ENCODE measurements at regions not wholly inside any gene's neighbourhood (a gene's known extent, or its start where the extent isn't known, plus 50 kb on each side); places are given as distances from the start of the nearest gene placed in this dataset.

GRCh38 chr4:178233906-178234305, 791.7 kb upstream of the AGA start:
- no peak for DNase-seq
- in situ Hi-C loops (cut with MboI; ENCODE audit: low sequenced_read_pairs in 4 of 4) = no loop called here
- Histone ChIP-seq H3K4me3 (no peak overlapping the region), H3K4me1 (no peaks in the 10 kb centered on the region), H3K36me3 (no peaks in the 10 kb centered on the region), H3K9me3 (no peaks in the 10 kb centered on the region), H3K27me3 (no peaks in the 10 kb centered on the region), H3K27ac (no peak overlapping the region)
- TF ChIP-seq, protein P1, sequence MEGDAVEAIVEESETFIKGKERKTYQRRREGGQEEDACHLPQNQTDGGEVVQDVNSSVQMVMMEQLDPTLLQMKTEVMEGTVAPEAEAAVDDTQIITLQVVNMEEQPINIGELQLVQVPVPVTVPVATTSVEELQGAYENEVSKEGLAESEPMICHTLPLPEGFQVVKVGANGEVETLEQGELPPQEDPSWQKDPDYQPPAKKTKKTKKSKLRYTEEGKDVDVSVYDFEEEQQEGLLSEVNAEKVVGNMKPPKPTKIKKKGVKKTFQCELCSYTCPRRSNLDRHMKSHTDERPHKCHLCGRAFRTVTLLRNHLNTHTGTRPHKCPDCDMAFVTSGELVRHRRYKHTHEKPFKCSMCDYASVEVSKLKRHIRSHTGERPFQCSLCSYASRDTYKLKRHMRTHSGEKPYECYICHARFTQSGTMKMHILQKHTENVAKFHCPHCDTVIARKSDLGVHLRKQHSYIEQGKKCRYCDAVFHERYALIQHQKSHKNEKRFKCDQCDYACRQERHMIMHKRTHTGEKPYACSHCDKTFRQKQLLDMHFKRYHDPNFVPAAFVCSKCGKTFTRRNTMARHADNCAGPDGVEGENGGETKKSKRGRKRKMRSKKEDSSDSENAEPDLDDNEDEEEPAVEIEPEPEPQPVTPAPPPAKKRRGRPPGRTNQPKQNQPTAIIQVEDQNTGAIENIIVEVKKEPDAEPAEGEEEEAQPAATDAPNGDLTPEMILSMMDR (IDR thresholded peaks at IDR 0.05 in 4 of 5, conservative IDR thresholded peaks at IDR 0.05 in 1 of 5) = no peak
- TF ChIP-seq POLR2A (IDR thresholded peaks at IDR 0.05) = no peak
- ATAC-seq = no peak
- intact Hi-C loops (cut with DNase I; ENCODE audit: low total_unique reads) = no loop called here

- H3K9me3 ChIP-seq = no peaks in the 10 kb centered on the region
- ATAC-seq = no peak
- H3K27me3 ChIP-seq = no peaks in the 10 kb centered on the region
- DNase-seq = no peak
- H3K36me3 ChIP-seq = no peaks in the 10 kb centered on the region
- H3K27ac ChIP-seq = no peak overlapping the region
- no peaks in the 10 kb centered on the region for H3K4me1 ChIP-seq
- TF ChIP-seq, protein P1 (IDR thresholded peaks at IDR 0.05 in 4 of 5, conservative IDR thresholded peaks at IDR 0.05 in 1 of 5) = no peak
- no peak for TF ChIP-seq POLR2A (IDR thresholded peaks at IDR 0.05)
- no peak overlapping the region for H3K4me3 ChIP-seq
- in situ Hi-C loops (cut with MboI; ENCODE audit: low sequenced_read_pairs in 4 of 4) (no loop called here), intact Hi-C loops (cut with DNase I; ENCODE audit: low total_unique reads) (no loop called here)
Measured at GRCh38 chr4:178240891-178241290, 798.7 kb upstream of the AGA start.

DNA sequence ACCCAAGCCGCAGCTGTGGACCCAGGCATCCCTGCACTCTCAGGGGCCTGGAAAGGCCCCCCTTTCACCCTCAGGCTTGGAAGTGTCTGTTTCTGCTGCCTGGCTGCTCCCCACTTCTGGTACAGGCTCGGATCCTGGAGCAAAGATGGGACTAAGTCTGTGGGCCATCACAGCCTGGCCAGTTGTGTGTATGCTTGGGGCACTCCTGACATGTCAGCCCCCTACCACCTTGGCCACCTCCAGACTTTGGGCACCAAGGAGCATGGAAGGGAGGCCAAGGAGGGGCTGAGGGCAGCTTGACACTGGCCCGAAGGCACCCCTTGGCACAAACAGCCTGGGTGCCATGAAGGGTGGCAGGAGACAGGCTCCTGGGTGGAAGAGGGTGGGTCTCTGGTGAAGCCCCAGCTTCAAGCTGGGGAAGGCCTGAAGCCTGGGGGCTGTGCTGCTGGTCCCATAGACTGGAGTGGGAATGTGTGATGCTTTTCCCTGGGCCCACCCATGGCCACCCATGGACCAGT, 799.4 kb upstream of the AGA start:
- in situ Hi-C loops (cut with MboI; ENCODE audit: low sequenced_read_pairs in 4 of 4) (no loop called here), intact Hi-C loops (cut with DNase I; ENCODE audit: low total_unique reads) (no loop called here)
- Histone ChIP-seq H3K27ac (no peak overlapping the region), H3K4me1 (no peaks in the 10 kb centered on the region), H3K27me3 (no peaks in the 10 kb centered on the region), H3K4me3 (no peak overlapping the region), H3K36me3 (no peaks in the 10 kb centered on the region), H3K9me3 (no peaks in the 10 kb centered on the region)
- ATAC-seq (no peak), DNase-seq (no peak)
- no peak for TF ChIP-seq POLR2A (IDR thresholded peaks at IDR 0.05)
- TF ChIP-seq, protein P1 (IDR thresholded peaks at IDR 0.05 in 4 of 5, conservative IDR thresholded peaks at IDR 0.05 in 1 of 5) = no peak

DNA sequence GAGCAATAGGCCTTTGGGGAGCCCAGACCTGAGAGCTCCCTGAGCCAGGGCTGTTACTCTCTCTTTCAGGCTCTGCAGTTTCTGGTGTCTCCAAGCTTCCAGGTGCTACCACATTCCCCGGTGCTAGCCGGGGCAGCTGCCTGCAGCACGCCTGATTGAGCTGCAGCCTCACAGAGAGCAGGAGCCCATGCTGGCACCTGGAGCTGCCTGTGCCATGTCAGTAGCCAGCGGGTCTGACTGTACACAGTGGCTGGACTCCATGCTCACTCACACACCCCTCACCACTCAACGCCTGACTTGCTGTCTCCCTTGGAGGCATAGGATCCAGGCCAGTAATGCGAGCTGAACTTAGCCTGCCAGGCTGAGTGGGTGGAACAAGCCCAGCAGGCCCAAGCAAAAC, 800.4 kb upstream of the AGA start:
- ATAC-seq (no peak), DNase-seq (no peak)
- TF ChIP-seq, protein P1 (IDR thresholded peaks at IDR 0.05 in 4 of 5, conservative IDR thresholded peaks at IDR 0.05 in 1 of 5) = no peak
- TF ChIP-seq POLR2A (IDR thresholded peaks at IDR 0.05) = no peak
- intact Hi-C loops (cut with DNase I; ENCODE audit: low total_unique reads) (no loop called here), in situ Hi-C loops (cut with MboI; ENCODE audit: low sequenced_read_pairs in 4 of 4) (no loop called here)
- no peaks in the 10 kb centered on the region for H3K36me3 ChIP-seq
- no peak overlapping the region for H3K27ac ChIP-seq
- no peak overlapping the region for H3K4me3 ChIP-seq
- H3K9me3 ChIP-seq = no peaks in the 10 kb centered on the region
- no peaks in the 10 kb centered on the region for H3K27me3 ChIP-seq
- H3K4me1 ChIP-seq = no peaks in the 10 kb centered on the region

- Histone ChIP-seq H3K36me3 (no peaks in the 10 kb centered on the region), H3K4me1 (no peaks in the 10 kb centered on the region), H3K27me3 (no peaks in the 10 kb centered on the region), H3K4me3 (no peak overlapping the region), H3K27ac (no peak overlapping the region), H3K9me3 (no peaks in the 10 kb centered on the region)
- in situ Hi-C loops (cut with MboI; ENCODE audit: low sequenced_read_pairs in 4 of 4) (no loop called here), intact Hi-C loops (cut with DNase I; ENCODE audit: low total_unique reads) (no loop called here)
- ATAC-seq (no peak), DNase-seq (no peak)
- TF ChIP-seq, protein P1 (IDR thresholded peaks at IDR 0.05 in 4 of 5, conservative IDR thresholded peaks at IDR 0.05 in 1 of 5) = no peak
- TF ChIP-seq POLR2A (IDR thresholded peaks at IDR 0.05) = no peak
Measured at GRCh38 chr4:178244785-178245184, 802.5 kb upstream of the AGA start.

All from gastrocnemius medialis (tissue), 4 donors.